ENCODE measurements at regions not wholly inside any gene's neighbourhood (a gene's known extent, or its start where the extent isn't known, plus 50 kb on each side); places are given as distances from the start of the nearest gene placed in this dataset.

DNA sequence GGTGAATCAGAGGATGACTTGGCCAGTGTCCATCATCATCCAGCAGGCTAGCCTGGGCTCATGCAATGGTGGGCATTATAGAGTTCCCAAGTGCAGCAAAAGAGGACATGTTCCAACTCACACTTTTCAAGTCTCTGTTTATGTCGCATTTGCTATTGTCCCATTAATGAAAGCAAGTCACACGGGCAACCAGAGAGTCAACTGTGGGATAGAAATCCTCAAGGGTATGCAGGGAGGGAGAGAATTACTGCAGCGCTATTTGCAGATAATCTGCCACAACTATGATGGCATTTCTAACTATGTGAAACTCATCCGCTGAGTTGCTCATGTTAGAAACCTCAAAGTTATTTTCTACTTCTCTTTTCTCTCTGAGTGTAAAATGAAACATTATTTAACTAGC, 78.5 kb upstream of the TAB3 start:
- no peak overlapping the region for H3K27ac ChIP-seq (ENCODE audit: low read depth, low read length)
- CTCF ChIA-PET: no interaction called here

GRCh38 chrX:30965767-30966166, 76.7 kb upstream of the TAB3 start:
- ChIA-PET CTCF (no interaction called here), POLR2A (no interaction called here)
- no peak for DNase-seq (ENCODE audit: low read depth, low spot score)
- Histone ChIP-seq H3K9me3 (ENCODE audit: control insufficient read depth, insufficient read depth, low read length) (no peaks in the 10 kb centered on the region), H3K27me3 (ENCODE audit: control insufficient read depth, insufficient read depth, low read length) (no peaks in the 10 kb centered on the region), H3K4me3 (ENCODE audit: low read depth, low read length) (no peak overlapping the region), H3K27ac (ENCODE audit: low read depth, low read length) (no peak overlapping the region)
- TF ChIP-seq, protein P1, sequence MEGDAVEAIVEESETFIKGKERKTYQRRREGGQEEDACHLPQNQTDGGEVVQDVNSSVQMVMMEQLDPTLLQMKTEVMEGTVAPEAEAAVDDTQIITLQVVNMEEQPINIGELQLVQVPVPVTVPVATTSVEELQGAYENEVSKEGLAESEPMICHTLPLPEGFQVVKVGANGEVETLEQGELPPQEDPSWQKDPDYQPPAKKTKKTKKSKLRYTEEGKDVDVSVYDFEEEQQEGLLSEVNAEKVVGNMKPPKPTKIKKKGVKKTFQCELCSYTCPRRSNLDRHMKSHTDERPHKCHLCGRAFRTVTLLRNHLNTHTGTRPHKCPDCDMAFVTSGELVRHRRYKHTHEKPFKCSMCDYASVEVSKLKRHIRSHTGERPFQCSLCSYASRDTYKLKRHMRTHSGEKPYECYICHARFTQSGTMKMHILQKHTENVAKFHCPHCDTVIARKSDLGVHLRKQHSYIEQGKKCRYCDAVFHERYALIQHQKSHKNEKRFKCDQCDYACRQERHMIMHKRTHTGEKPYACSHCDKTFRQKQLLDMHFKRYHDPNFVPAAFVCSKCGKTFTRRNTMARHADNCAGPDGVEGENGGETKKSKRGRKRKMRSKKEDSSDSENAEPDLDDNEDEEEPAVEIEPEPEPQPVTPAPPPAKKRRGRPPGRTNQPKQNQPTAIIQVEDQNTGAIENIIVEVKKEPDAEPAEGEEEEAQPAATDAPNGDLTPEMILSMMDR (IDR thresholded peaks at IDR 0.05; ENCODE audit: low read depth, low read length): no peak

More for the DNA sequence above, 78.5 kb upstream of the TAB3 start:
- DNase-seq (ENCODE audit: low read depth, low spot score): no peak
- TF ChIP-seq, protein P1 (IDR thresholded peaks at IDR 0.05; ENCODE audit: low read depth, low read length): no peak
- Histone ChIP-seq H3K4me3 (ENCODE audit: low read depth, low read length) (no peak overlapping the region), H3K9me3 (ENCODE audit: control insufficient read depth, insufficient read depth, low read length) (no peaks in the 10 kb centered on the region), H3K27me3 (ENCODE audit: control insufficient read depth, insufficient read depth, low read length) (no peaks in the 10 kb centered on the region)
- POLR2A ChIA-PET: no interaction called here

DNA sequence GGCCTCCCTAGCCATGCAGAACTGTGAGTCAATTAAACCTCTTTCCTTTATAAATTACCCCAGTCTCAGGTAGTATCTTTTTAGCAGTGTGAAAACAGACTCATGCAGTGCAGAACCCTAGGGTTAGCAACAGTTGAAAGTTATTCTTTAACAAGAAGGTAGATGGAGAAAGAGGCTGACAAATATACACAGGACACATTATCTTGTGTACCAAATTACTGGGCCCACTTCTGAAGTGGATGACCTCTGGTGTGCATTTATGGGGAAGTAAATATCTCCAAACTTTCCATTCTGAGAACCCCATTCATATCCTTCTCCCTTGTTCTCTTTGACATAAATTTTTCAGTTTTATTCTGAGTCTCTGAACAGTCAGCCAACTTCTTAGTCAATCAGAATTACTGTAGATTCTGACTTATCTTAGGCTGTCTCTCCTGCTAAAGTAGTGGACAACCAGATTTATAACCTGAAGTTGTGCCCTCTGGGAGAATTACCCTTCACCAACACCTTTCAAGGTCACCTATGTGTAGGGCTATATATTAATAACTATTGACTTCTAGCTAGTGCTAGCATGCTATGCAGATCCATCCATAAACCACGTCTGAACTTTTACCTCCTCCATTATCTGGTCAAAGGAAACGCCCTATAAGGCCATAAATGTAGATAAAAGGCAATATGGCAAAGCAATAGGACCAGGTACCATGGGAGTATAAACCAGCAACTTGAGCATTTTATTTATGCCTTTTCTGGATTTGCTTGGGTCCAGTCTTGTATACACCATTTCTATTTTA, 72.5 kb upstream of the TAB3 start:
- Histone ChIP-seq H3K4me3 (ENCODE audit: low read depth, low read length) (no peak overlapping the region), H3K27me3 (ENCODE audit: control insufficient read depth, insufficient read depth, low read length) (no peaks in the 10 kb centered on the region), H3K27ac (ENCODE audit: low read depth, low read length) (no peak overlapping the region), H3K9me3 (ENCODE audit: control insufficient read depth, insufficient read depth, low read length) (no peaks in the 10 kb centered on the region)
- DNase-seq (ENCODE audit: low read depth, low spot score): no peak
- POLR2A ChIA-PET: no interaction called here
- TF ChIP-seq, protein P1 (IDR thresholded peaks at IDR 0.05; ENCODE audit: low read depth, low read length): no peak
- CTCF ChIA-PET: no interaction called here

DNA sequence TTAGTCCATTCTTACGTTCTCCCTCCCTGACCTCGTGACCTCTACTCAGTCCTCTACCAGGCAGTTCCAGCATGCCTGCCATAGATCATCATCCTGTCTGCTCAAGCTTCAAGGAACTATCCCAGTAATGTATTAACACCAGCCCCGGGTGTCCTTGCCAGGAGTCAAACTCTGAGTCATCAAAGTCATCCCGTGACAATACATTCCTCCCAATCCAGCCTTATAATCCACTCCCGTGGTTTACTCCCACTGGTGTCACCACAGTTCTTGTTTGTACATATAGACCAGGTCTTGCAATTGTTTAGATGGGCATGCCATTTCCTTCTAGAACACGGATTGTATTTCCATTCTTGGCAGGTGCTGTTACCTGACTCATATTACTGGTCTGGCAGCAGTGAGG, 68.7 kb upstream of the TAB3 start:
- Histone ChIP-seq H3K9me3 (ENCODE audit: control insufficient read depth, insufficient read depth, low read length) (no peaks in the 10 kb centered on the region), H3K27me3 (ENCODE audit: control insufficient read depth, insufficient read depth, low read length) (no peaks in the 10 kb centered on the region), H3K4me3 (ENCODE audit: low read depth, low read length) (no peak overlapping the region), H3K27ac (ENCODE audit: low read depth, low read length) (no peak overlapping the region)
- no peak for DNase-seq (ENCODE audit: low read depth, low spot score)
- TF ChIP-seq, protein P1 (IDR thresholded peaks at IDR 0.05; ENCODE audit: low read depth, low read length): no peak
- CTCF ChIA-PET: no interaction called here
- POLR2A ChIA-PET: no interaction called here

DNA sequence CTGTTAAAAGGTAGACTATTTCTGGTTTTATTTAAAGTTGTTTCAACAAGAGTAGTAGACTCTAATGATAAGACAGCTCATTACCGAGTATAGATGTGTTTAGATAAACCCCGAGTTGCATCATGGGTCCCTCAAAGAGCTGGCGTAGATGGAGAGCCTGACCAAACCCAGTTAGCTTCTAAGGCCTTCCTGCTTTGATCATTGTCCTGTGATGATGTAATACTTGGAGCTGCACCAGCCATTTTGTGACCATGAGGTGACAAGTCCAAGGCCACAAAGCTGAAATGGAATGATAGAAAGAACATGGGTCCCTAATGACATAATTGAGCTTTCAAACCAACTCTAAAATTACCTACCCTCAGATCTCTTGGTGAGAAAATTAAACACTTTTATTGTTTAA, 66.6 kb upstream of the TAB3 start:
- TF ChIP-seq, protein P1 (IDR thresholded peaks at IDR 0.05; ENCODE audit: low read depth, low read length): no peak
- no peak overlapping the region for H3K4me3 ChIP-seq (ENCODE audit: low read depth, low read length)
- no peak overlapping the region for H3K27ac ChIP-seq (ENCODE audit: low read depth, low read length)
- H3K9me3 ChIP-seq (ENCODE audit: control insufficient read depth, insufficient read depth, low read length): no peaks in the 10 kb centered on the region
- ChIA-PET POLR2A (no interaction called here), CTCF (no interaction called here)
- DNase-seq (ENCODE audit: low read depth, low spot score): no peak
- no peaks in the 10 kb centered on the region for H3K27me3 ChIP-seq (ENCODE audit: control insufficient read depth, insufficient read depth, low read length)
